HEK293 (cell line): ENCODE measurements at regions not wholly inside any gene's neighbourhood (a gene's known extent, or its start where the extent isn't known, plus 50 kb on each side); places are given as distances from the start of the nearest gene placed in this dataset.

Source experiments
- CTCF ChIA-PET: fragments of 350-600 bp; formaldehyde crosslinking; extraction: SDS; loops from one replicate; lab custom pipeline; 2021; ENCODE audit warnings: antibody characterized with exemption; lab: Yijun Ruan, JAX
- POLR2A ChIA-PET: fragments of 300-600 bp; formaldehyde crosslinking; extraction: SDS; loops from one replicate; lab custom pipeline; 2020; ENCODE audit warnings: antibody characterized with exemption, inconsistent platforms; lab: Yijun Ruan, JAX
- H3K27ac ChIP-seq: fragments of 200-500 bp; sonication (Bioruptor generic); 2 replicates; pipeline ENCODE4 v1.5.1; 2014; ENCODE audit warnings: low read depth, low read length, control low read depth, inconsistent platforms; ENCODE audit errors: extremely low read depth
- H3K36me3 ChIP-seq, 2 experiments: fragments of 200-500 bp in 1 of 2; sonication (Bioruptor generic) in 1 of 2; 1 replicate in 1 of 2; 2 replicates in 1 of 2; pipeline ENCODE4 v1.5.1; 2014 to 2017; ENCODE audit warnings: inconsistent platforms in 2 of 2, low read length in 2 of 2; ENCODE audit not compliant: control insufficient read depth in 2 of 2, insufficient read depth in 1 of 2
- H3K4me1 ChIP-seq: fragments of 200-500 bp; sonication (Bioruptor generic); 2 replicates; pipeline ENCODE4 v1.5.1; 2014; ENCODE audit warnings: mild to moderate bottlenecking, low read length, inconsistent platforms; ENCODE audit not compliant: control insufficient read depth, insufficient read depth
- H3K4me3 ChIP-seq: 2 replicates; pipeline ENCODE4 v1.5.1; 2011; ENCODE audit warnings: low read depth, mild to moderate bottlenecking, control low read depth, low read length, moderate library complexity
- H3K9me3 ChIP-seq: fragments of 200-500 bp; sonication (Bioruptor generic); 2 replicates; pipeline ENCODE4 v1.5.1; 2014; ENCODE audit warnings: low read depth, low read length, inconsistent platforms; ENCODE audit not compliant: control insufficient read depth, insufficient read depth
- GLIS2 ChIP-seq: fragments of 450-650 bp; formaldehyde crosslinking; IDR thresholded peaks from 2 replicates; pipeline ENCODE4 v1.5.1; 2016; ENCODE audit warnings: missing biosample characterization, missing genetic modification characterization
- KLF17 ChIP-seq: fragments of 450-650 bp; formaldehyde crosslinking; IDR thresholded peaks from 2 replicates; pipeline ENCODE4 v1.5.1; 2016; ENCODE audit warnings: missing biosample characterization, missing genetic modification characterization
- KLF7 ChIP-seq: fragments of 450-650 bp; formaldehyde crosslinking; IDR thresholded peaks from 2 replicates; pipeline ENCODE4 v1.5.1; 2016; ENCODE audit warnings: missing biosample characterization, missing genetic modification characterization, borderline replicate concordance
- PRDM6 ChIP-seq: fragments of 450-650 bp; formaldehyde crosslinking; IDR thresholded peaks from 2 replicates; pipeline ENCODE4 v1.5.1; 2017; ENCODE audit warnings: missing biosample characterization, missing genetic modification characterization
- ZFP37 ChIP-seq: fragments of 450-650 bp; formaldehyde crosslinking; IDR thresholded peaks from 2 replicates; pipeline ENCODE4 v1.5.1; 2016; ENCODE audit warnings: missing biosample characterization, missing genetic modification characterization
- ZNF155 ChIP-seq: fragments of 450-650 bp; formaldehyde crosslinking; IDR thresholded peaks from 2 replicates; pipeline ENCODE4 v1.5.1; 2016; ENCODE audit warnings: missing biosample characterization, missing genetic modification characterization
- ZNF266 ChIP-seq: fragments of 450-650 bp; formaldehyde crosslinking; IDR thresholded peaks from 2 replicates; pipeline ENCODE4 v1.5.1; 2016; ENCODE audit warnings: missing biosample characterization, missing genetic modification characterization, low read depth
- ZNF280D ChIP-seq: fragments of 450-650 bp; formaldehyde crosslinking; IDR thresholded peaks from 2 replicates; pipeline ENCODE4 v1.5.1; 2016; ENCODE audit warnings: missing biosample characterization, missing genetic modification characterization
- ZNF426 ChIP-seq: fragments of 450-650 bp; formaldehyde crosslinking; IDR thresholded peaks from 2 replicates; pipeline ENCODE4 v1.5.1; 2017; ENCODE audit warnings: missing biosample characterization, missing genetic modification characterization, mild to moderate bottlenecking, inconsistent platforms, moderate library complexity
- ZNF433 ChIP-seq: fragments of 450-650 bp; formaldehyde crosslinking; IDR thresholded peaks from 2 replicates; pipeline ENCODE4 v1.5.1; 2016; ENCODE audit warnings: missing biosample characterization, missing genetic modification characterization, low read depth
- ZNF510 ChIP-seq: fragments of 450-650 bp; formaldehyde crosslinking; IDR thresholded peaks from 2 replicates; pipeline ENCODE4 v1.5.1; 2018; ENCODE audit warnings: mild to moderate bottlenecking, missing genetic modification characterization, missing biosample characterization; ENCODE audit not compliant: insufficient replicate concordance
- ZNF624 ChIP-seq: fragments of 450-650 bp; formaldehyde crosslinking; IDR thresholded peaks from 2 replicates; pipeline ENCODE4 v1.5.1; 2017; ENCODE audit warnings: missing biosample characterization, missing genetic modification characterization
- TF ChIP-seq, protein P1 (sequence below): fragments of 450-650 bp; formaldehyde crosslinking; IDR thresholded peaks from 2 replicates; pipeline ENCODE4 v1.5.1; 2017; ENCODE audit warnings: missing biosample characterization, missing genetic modification characterization
- TF ChIP-seq, protein P2 (sequence below): fragments of 450-650 bp; IDR thresholded peaks from 2 replicates; pipeline ENCODE4 v1.5.1; 2018; ENCODE audit warnings: missing biosample characterization, mild to moderate bottlenecking, missing genetic modification characterization
- TF ChIP-seq, protein P3 (sequence below): fragments of 450-650 bp; formaldehyde crosslinking; IDR thresholded peaks from 2 replicates; pipeline ENCODE4 v1.5.1; 2017; ENCODE audit warnings: missing biosample characterization, missing genetic modification characterization

DNA sequence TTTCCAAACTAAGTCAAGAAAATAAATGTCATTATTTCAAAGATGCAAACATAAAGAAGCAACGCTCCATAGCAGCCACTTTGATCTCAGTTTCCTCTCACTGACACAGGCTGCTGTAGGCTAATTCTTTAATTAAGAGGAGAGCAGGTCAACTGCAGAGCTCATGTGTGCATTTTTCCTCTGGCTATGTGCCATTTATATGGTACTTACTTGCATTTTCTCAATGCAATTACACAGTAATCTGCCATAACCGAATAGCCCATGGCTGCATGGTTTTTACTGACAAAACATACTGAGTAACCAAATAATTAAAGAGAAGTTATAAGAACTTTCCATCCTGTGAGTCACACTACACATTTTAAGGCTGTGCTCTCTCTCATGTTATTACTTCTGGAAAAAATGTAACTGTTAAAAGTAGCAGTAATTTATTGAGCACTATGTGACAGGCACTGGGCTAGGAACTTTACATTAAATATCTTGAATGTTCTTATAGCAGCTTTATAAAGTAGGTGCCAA, 122.0 kb downstream of the ELAPOR2 start:
- no peak overlapping the region for H3K4me3 ChIP-seq
- POLR2A ChIA-PET: no interaction called here
- peaks cover 0 to 17% of the 10 kb centered on the region in 2 experiments; a peak in 1 of 3 replicates for H3K36me3 ChIP-seq
- H3K4me1 ChIP-seq: no peaks in the 10 kb centered on the region
- CTCF ChIA-PET: interaction anchor here (0.7 to 2.4 kb wide), 4 partner anchors 9 to 211 kb away, joined by 3 to 19 read pairs (median 3); no protein-coding TSS in a partner anchor
- 0 out of 2 replicates have a peak, but pooled peaks have one; percentile 16 for TF ChIP-seq PRDM6
- TF ChIP-seq, protein P1, sequence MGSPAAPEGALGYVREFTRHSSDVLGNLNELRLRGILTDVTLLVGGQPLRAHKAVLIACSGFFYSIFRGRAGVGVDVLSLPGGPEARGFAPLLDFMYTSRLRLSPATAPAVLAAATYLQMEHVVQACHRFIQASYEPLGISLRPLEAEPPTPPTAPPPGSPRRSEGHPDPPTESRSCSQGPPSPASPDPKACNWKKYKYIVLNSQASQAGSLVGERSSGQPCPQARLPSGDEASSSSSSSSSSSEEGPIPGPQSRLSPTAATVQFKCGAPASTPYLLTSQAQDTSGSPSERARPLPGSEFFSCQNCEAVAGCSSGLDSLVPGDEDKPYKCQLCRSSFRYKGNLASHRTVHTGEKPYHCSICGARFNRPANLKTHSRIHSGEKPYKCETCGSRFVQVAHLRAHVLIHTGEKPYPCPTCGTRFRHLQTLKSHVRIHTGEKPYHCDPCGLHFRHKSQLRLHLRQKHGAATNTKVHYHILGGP (tag by site-specific recombination): no peak
- no peak for TF ChIP-seq ZNF510 (tag by site-specific recombination)
- TF ChIP-seq, protein P2, sequence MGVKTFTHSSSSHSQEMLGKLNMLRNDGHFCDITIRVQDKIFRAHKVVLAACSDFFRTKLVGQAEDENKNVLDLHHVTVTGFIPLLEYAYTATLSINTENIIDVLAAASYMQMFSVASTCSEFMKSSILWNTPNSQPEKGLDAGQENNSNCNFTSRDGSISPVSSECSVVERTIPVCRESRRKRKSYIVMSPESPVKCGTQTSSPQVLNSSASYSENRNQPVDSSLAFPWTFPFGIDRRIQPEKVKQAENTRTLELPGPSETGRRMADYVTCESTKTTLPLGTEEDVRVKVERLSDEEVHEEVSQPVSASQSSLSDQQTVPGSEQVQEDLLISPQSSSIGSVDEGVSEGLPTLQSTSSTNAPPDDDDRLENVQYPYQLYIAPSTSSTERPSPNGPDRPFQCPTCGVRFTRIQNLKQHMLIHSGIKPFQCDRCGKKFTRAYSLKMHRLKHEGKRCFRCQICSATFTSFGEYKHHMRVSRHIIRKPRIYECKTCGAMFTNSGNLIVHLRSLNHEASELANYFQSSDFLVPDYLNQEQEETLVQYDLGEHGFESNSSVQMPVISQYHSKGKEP (tag by site-specific recombination): peak; percentile 75; the same call in 1 of the 2 replicates
- no peaks in the 10 kb centered on the region for H3K9me3 ChIP-seq
- H3K27ac ChIP-seq: no peak overlapping the region

DNA sequence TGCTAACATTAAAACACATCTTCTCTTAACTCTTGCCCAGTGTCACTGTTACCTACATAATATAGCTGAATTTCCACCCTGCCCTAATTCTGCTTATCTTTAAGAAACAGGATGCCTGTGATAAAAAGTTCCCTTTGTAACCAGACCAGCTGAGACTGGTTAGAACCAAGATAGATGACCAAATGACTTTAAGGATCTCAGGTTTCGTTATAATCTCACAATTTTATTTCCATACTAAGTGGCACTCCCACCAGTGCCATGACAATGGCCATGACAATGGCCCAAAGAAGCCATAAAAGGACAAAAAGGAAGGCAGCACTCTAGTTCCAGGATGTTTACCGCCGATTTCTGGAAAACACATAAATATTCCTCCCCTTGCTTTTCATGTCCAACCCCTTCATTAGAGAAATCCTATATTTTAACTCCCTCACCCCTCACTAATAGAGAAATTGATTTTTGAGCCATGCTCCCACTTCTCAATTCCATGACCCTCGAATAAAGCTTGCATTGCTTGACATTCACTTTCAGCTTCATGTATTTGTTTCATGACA, 126.1 kb downstream of the ELAPOR2 start:
- ChIA-PET CTCF (interaction anchor here (0.6 to 1.8 kb wide), 3 partner anchors 9 to 304 kb away, joined by 3 to 4 read pairs (median 3); no protein-coding TSS in a partner anchor), POLR2A (no interaction called here)
- Histone ChIP-seq H3K9me3 (no peaks in the 10 kb centered on the region), H3K4me3 (no peak overlapping the region), H3K27ac (no peak overlapping the region), H3K4me1 (no peaks in the 10 kb centered on the region), H3K36me3 (peaks cover 0 to 18% of the 10 kb centered on the region in 2 experiments; a peak in 1 of 3 replicates)
- TF ChIP-seq ZNF155 (tag by site-specific recombination) (no peak), ZNF426 (tag by site-specific recombination) (no peak), ZNF624 (no peak), ZNF266 (tag by site-specific recombination) (no peak), KLF7 (tag by site-specific recombination) (no peak), ZNF280D (tag by site-specific recombination) (no peak), ZNF433 (tag by site-specific recombination) (no peak), KLF17 (tag by site-specific recombination) (no peak), ZFP37 (no peak), GLIS2 (tag by site-specific recombination) (no peak)
- TF ChIP-seq, protein P3, sequence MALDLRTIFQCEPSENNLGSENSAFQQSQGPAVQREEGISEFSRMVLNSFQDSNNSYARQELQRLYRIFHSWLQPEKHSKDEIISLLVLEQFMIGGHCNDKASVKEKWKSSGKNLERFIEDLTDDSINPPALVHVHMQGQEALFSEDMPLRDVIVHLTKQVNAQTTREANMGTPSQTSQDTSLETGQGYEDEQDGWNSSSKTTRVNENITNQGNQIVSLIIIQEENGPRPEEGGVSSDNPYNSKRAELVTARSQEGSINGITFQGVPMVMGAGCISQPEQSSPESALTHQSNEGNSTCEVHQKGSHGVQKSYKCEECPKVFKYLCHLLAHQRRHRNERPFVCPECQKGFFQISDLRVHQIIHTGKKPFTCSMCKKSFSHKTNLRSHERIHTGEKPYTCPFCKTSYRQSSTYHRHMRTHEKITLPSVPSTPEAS (tag by site-specific recombination): no peak
